A549 (cell line): ENCODE measurements at regions not wholly inside any gene's neighbourhood (a gene's known extent, or its start where the extent isn't known, plus 50 kb on each side); places are given as distances from the start of the nearest gene placed in this dataset.

ENCODE experiments used
- ATAC-seq, 2 experiments: fragments of 200-7000 bp in 1 of 2; fragments of >200 bp in 1 of 2; cut with Nextera tagmentation in 1 of 2; cut with Tn5 transposase in 1 of 2; 3 replicates each; pipeline versions ENCODE4 v1.8.0 to v1.9.1; 2018 to 2020; ENCODE audit warnings: mild to moderate bottlenecking in 1 of 2, moderate library complexity in 1 of 2
- CTCF ChIA-PET: fragments of 300-600 bp; sonication (Branson Sonifier 250); formaldehyde crosslinking; extraction: SDS; loops from one replicate; lab custom pipeline; 2021; ENCODE audit warnings: antibody characterized with exemption, inconsistent platforms; lab: Yijun Ruan, JAX
- POLR2A ChIA-PET: fragments of 350-600 bp; formaldehyde crosslinking; extraction: SDS; loops from one replicate; lab custom pipeline; 2021; ENCODE audit warnings: antibody characterized with exemption, inconsistent platforms; lab: Yijun Ruan, JAX
- DNase-seq, 2 experiments: peaks; one replicate each; pipeline versions ENCODE4 v3.0.0 to v3.0.0-alpha.2; 2011 to 2016; ENCODE audit warnings: low read depth in 1 of 2, low spot score in 1 of 2
- FAIRE-seq: peaks from 2 replicates; lab custom pipeline; 2011; peaks lifted over from hg19 to GRCh38; lab: Jason Lieb, UNC
- H3K27ac ChIP-seq, 2 experiments: fragments of >200 bp; sonication (Bioruptor Twin); formaldehyde crosslinking; 3 replicates each; pipeline ENCODE4 v1.5.1; 2016 to 2017
- H3K4me1 ChIP-seq: fragments of >200 bp; sonication (Bioruptor Twin); formaldehyde crosslinking; 3 replicates; pipeline ENCODE4 v1.6.1; 2016
- H3K4me2 ChIP-seq: fragments of >200 bp; sonication (Bioruptor Twin); formaldehyde crosslinking; 3 replicates; pipeline ENCODE4 v1.6.1; 2016
- H3K4me3 ChIP-seq: fragments of >200 bp; sonication (Bioruptor Twin); formaldehyde crosslinking; 3 replicates; pipeline ENCODE4 v1.5.1; 2016
- H3K9me3 ChIP-seq: fragments of >200 bp; sonication (Bioruptor Twin); formaldehyde crosslinking; 3 replicates; pipeline ENCODE4 v1.6.1; 2016
- CBX2 ChIP-seq: fragments of 200-600 bp; sonication (generic); IDR thresholded peaks from 2 replicates; pipeline ENCODE4 v1.6.1; 2016; ENCODE audit warnings: low read depth, mild to moderate bottlenecking, borderline replicate concordance
- CBX8 ChIP-seq: fragments of 200-600 bp; sonication (generic); IDR thresholded peaks from 2 replicates; pipeline ENCODE4 v1.6.1; 2016
- CHD4 ChIP-seq: fragments of 200-600 bp; sonication (generic); IDR thresholded peaks from 2 replicates; pipeline ENCODE4 v1.6.1; 2016; ENCODE audit warnings: antibody characterized with exemption, mild to moderate bottlenecking, borderline replicate concordance
- E2F6 ChIP-seq: IDR thresholded peaks from 2 replicates; pipeline ENCODE4 v1.6.1; 2012; ENCODE audit warnings: low read depth, borderline replicate concordance
- EHMT2 ChIP-seq: fragments of 200-600 bp; sonication (generic); IDR thresholded peaks from 2 replicates; pipeline ENCODE4 v1.6.1; 2016; ENCODE audit warnings: antibody characterized with exemption, low read depth, mild to moderate bottlenecking, moderate library complexity
- EP300 ChIP-seq, 2 experiments: fragments of >200 bp; sonication (Bioruptor Twin); formaldehyde crosslinking; IDR thresholded peaks; 2 replicates in 1 of 2; 3 replicates in 1 of 2; pipeline ENCODE4 v1.6.1; 2016 to 2017
- HMGXB4 ChIP-seq: fragments of 250-450 bp; sonication (Bioruptor Pico); IDR thresholded peaks from 2 replicates; pipeline ENCODE4 v1.5.0; 2021; ENCODE audit warnings: mild to moderate bottlenecking, moderate library complexity, borderline replicate concordance
- HOXB13 ChIP-seq: fragments of 250-450 bp; sonication (Bioruptor Pico); IDR thresholded peaks from 2 replicates; pipeline ENCODE4 v1.5.0; 2020; ENCODE audit warnings: low read depth, mild to moderate bottlenecking, moderate library complexity
- JUN ChIP-seq, 2 experiments: fragments of >200 bp; sonication (Bioruptor Twin); formaldehyde crosslinking; IDR thresholded peaks; 2 replicates in 1 of 2; 3 replicates in 1 of 2; pipeline ENCODE4 v1.6.1; 2016 to 2017
- JUNB ChIP-seq: fragments of >200 bp; sonication (Bioruptor Twin); formaldehyde crosslinking; IDR thresholded peaks from 2 replicates; pipeline ENCODE4 v1.6.1; 2016
- MAX ChIP-seq: IDR thresholded peaks from 2 replicates; pipeline ENCODE4 v1.6.1; 2012
- MAZ ChIP-seq: fragments of 150-350 bp; IDR thresholded peaks from 2 replicates; pipeline ENCODE4 v1.6.1; 2014; ENCODE audit warnings: antibody characterized with exemption, low read depth, low read length, borderline replicate concordance
- MYC ChIP-seq: IDR thresholded peaks from 2 replicates; pipeline ENCODE4 v1.6.1; 2012; ENCODE audit warnings: mild to moderate bottlenecking, inconsistent platforms, low read length, improper control_type of control experiment, borderline replicate concordance
- NFE2L2 ChIP-seq: fragments of 150-350 bp; conservative IDR thresholded peaks from 2 replicates; pipeline ENCODE4 v1.6.1; 2014; ENCODE audit warnings: low read length
- NPAS2 ChIP-seq: fragments of 250-450 bp; sonication (Bioruptor Pico); IDR thresholded peaks from 2 replicates; pipeline ENCODE4 v1.8.0; 2022; ENCODE audit warnings: mild to moderate bottlenecking, moderate library complexity, borderline replicate concordance
- RARB ChIP-seq: fragments of 250-450 bp; sonication (Bioruptor Pico); IDR thresholded peaks from 2 replicates; pipeline ENCODE4 v1.8.0; 2021; ENCODE audit warnings: mild to moderate bottlenecking, moderate library complexity
- RNF2 ChIP-seq: fragments of 200-600 bp; sonication (generic); IDR thresholded peaks from 2 replicates; pipeline ENCODE4 v1.6.1; 2016; ENCODE audit warnings: low read depth, mild to moderate bottlenecking, antibody characterized with exemption, moderate library complexity, borderline replicate concordance
- SMC3 ChIP-seq: fragments of >200 bp; sonication (Bioruptor Twin); formaldehyde crosslinking; IDR thresholded peaks from 3 replicates; pipeline ENCODE4 v1.6.1; 2018; ENCODE audit warnings: inconsistent platforms
- ZC3H11A ChIP-seq: fragments of 450-650 bp; IDR thresholded peaks from 2 replicates; pipeline ENCODE4 v1.6.1; 2014; ENCODE audit warnings: antibody characterized with exemption, mild to moderate bottlenecking
- ZNF302 ChIP-seq: fragments of 250-450 bp; sonication (Bioruptor Pico); IDR thresholded peaks from 2 replicates; pipeline ENCODE4 v1.9.0; 2021; ENCODE audit warnings: inconsistent platforms, mild to moderate bottlenecking, moderate library complexity
- WGBS: methylation state at CpG from one replicate; pipeline ENCODE4 v1.1.6; 2017; ENCODE audit errors: missing lambda C conversion rate; 5-methylcytosine and 5-hydroxymethylcytosine counted together
- TF ChIP-seq, protein P1 (sequence below): fragments of 450-650 bp; IDR thresholded peaks from 2 replicates; pipeline ENCODE4 v1.6.1; 2014; ENCODE audit warnings: antibody characterized with exemption

GRCh38 chr12:118743896-118744700 is 237.2 kb upstream of the SRRM4 start:
- no peak for TF ChIP-seq NPAS2 (CRISPR knock-in tag)
- no peak for TF ChIP-seq MAZ
- no peak for TF ChIP-seq HOXB13 (CRISPR knock-in tag)
- TF ChIP-seq EHMT2 = no peak
- TF ChIP-seq NFE2L2 = no peak
- TF ChIP-seq CBX2 = no peak
- no peak for TF ChIP-seq RNF2
- no peak for TF ChIP-seq CBX8
- no peak for TF ChIP-seq ZC3H11A
- TF ChIP-seq CHD4 = no peak
- TF ChIP-seq EP300 (IDR thresholded peaks at IDR 0.05) = no peak
- TF ChIP-seq, protein P1, sequence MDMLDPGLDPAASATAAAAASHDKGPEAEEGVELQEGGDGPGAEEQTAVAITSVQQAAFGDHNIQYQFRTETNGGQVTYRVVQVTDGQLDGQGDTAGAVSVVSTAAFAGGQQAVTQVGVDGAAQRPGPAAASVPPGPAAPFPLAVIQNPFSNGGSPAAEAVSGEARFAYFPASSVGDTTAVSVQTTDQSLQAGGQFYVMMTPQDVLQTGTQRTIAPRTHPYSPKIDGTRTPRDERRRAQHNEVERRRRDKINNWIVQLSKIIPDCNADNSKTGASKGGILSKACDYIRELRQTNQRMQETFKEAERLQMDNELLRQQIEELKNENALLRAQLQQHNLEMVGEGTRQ = no peak
- no peak for TF ChIP-seq ZNF302 (CRISPR knock-in tag)
- TF ChIP-seq MAX = no peak
- Histone ChIP-seq H3K4me3 (no peak overlapping the region), H3K9me3 (no peaks in the 10 kb centered on the region), H3K4me2 (0 out of 3 replicates have a peak overlapping the region, but pooled peaks have one; percentile 18), H3K27ac (no peak overlapping the region), H3K4me1 (no peaks in the 10 kb centered on the region)
- DNase-seq = no peak
- CTCF ChIA-PET = no interaction called here
- no peak for FAIRE-seq
- 0% methylated on average over 4 of the region's 4 CpGs for WGBS
- no peak for ATAC-seq
- POLR2A ChIA-PET = no interaction called here

DNA sequence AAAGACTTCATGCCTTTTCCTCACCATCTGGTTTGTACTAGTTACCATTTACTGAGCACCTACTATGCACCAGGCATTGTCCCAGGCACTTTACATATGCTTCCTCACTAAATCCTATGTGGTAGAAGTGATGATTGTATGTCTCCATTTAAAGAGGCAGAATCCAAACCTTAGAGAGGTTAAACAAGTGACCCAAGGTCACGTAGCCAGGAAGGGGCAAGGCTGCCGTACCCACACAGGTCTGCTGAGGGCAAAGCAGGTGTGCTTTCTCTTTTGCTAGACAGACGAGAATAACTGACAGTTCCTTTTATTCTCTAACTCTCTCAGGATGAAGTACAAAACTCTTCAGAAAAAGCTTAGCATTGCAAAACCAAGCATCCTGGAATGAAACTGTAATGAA is 235.2 kb upstream of the SRRM4 start:
- no peak for FAIRE-seq
- CTCF ChIA-PET = no interaction called here
- DNase-seq = no peak

More for the DNA sequence above, 235.2 kb upstream of the SRRM4 start:
- POLR2A ChIA-PET = no interaction called here
- TF ChIP-seq EP300 (IDR thresholded peaks at IDR 0.05) (no peak), JUNB (no peak), SMC3 (no peak), MYC (no peak), E2F6 (no peak), HMGXB4 (CRISPR knock-in tag) (no peak), JUN (IDR thresholded peaks at IDR 0.05) (no peak), NFE2L2 (no peak), HOXB13 (CRISPR knock-in tag) (no peak), RARB (CRISPR knock-in tag) (no peak)
- 0% methylated on average over 3 of the region's 3 CpGs for WGBS
- Histone ChIP-seq H3K9me3 (no peaks in the 10 kb centered on the region), H3K4me2 (no peak overlapping the region), H3K4me1 (no peaks in the 10 kb centered on the region), H3K27ac (no peak overlapping the region), H3K4me3 (no peak overlapping the region)
- no peak for ATAC-seq
